Glutamatergic neuron (in vitro differentiated cells): ENCODE measurements at regions not wholly inside any gene's neighbourhood (a gene's known extent, or its start where the extent isn't known, plus 50 kb on each side); places are given as distances from the start of the nearest gene placed in this dataset.

Experiments
- DNase-seq: peaks from one replicate; pipeline ENCODE4 v3.0.0; 2022
- H3K27ac Mint-ChIP-seq: one replicate; pipeline ENCODE4 v1.8.0; 2020; ENCODE audit warnings: mild to moderate bottlenecking, mixed read lengths, inconsistent platforms; ENCODE audit not compliant: unreplicated experiment
- H3K27me3 Mint-ChIP-seq: one replicate; pipeline ENCODE4 v1.8.0; 2020; ENCODE audit warnings: mild to moderate bottlenecking, moderate library complexity, mixed read lengths, inconsistent platforms; ENCODE audit not compliant: unreplicated experiment
- H3K36me3 Mint-ChIP-seq: one replicate; pipeline ENCODE4 v1.8.0; 2020; ENCODE audit warnings: mild to moderate bottlenecking, mixed read lengths, inconsistent platforms; ENCODE audit not compliant: unreplicated experiment
- H3K4me1 Mint-ChIP-seq: one replicate; pipeline ENCODE4 v1.8.0; 2020; ENCODE audit warnings: mild to moderate bottlenecking, low read depth, mixed read lengths, inconsistent platforms; ENCODE audit not compliant: unreplicated experiment
- H3K4me3 Mint-ChIP-seq: one replicate; pipeline ENCODE4 v1.8.0; 2020; ENCODE audit warnings: mild to moderate bottlenecking, mixed read lengths, inconsistent platforms; ENCODE audit not compliant: unreplicated experiment
- H3K9me3 Mint-ChIP-seq: one replicate; pipeline ENCODE4 v1.8.0; 2020; ENCODE audit warnings: mild to moderate bottlenecking, moderate library complexity, mixed read lengths, inconsistent platforms; ENCODE audit not compliant: unreplicated experiment
- CTCF ChIP-seq: fragments of 200-600 bp; sonication (generic); IDR thresholded peaks from one replicate; pipeline ENCODE4 v1.5.0; 2021; ENCODE audit not compliant: partially characterized antibody, unreplicated experiment

- TF ChIP-seq CTCF: no peak
- no peak for DNase-seq
- Mint-ChIP-seq H3K36me3 (no peaks in the 10 kb centered on the region), H3K4me3 (no peak overlapping the region), H3K9me3 (peaks cover 3% of the 10 kb centered on the region), H3K4me1 (no peaks in the 10 kb centered on the region), H3K27me3 (no peaks in the 10 kb centered on the region), H3K27ac (no peak overlapping the region)
Observed at GRCh38 chr21:23093259-23093658, 2095.1 kb downstream of the NCAM2 start.

GRCh38 chr21:23099185-23099584 is 2101.0 kb downstream of the NCAM2 start:
- Mint-ChIP-seq H3K4me3 (no peak overlapping the region), H3K9me3 (peaks cover 2% of the 10 kb centered on the region), H3K4me1 (no peaks in the 10 kb centered on the region), H3K36me3 (no peaks in the 10 kb centered on the region), H3K27me3 (no peaks in the 10 kb centered on the region), H3K27ac (no peak overlapping the region)
- no peak for TF ChIP-seq CTCF
- DNase-seq: no peak

GRCh38 chr21:23101111-23101510 is 2102.9 kb downstream of the NCAM2 start:
- no peak for DNase-seq
- H3K27ac Mint-ChIP-seq: no peak overlapping the region
- H3K4me3 Mint-ChIP-seq: no peak overlapping the region
- TF ChIP-seq CTCF: no peak
- H3K4me1 Mint-ChIP-seq: no peaks in the 10 kb centered on the region
- H3K27me3 Mint-ChIP-seq: no peaks in the 10 kb centered on the region
- H3K9me3 Mint-ChIP-seq: peaks cover 2% of the 10 kb centered on the region
- H3K36me3 Mint-ChIP-seq: no peaks in the 10 kb centered on the region

- H3K27me3 Mint-ChIP-seq: no peaks in the 10 kb centered on the region
- no peak overlapping the region for H3K4me3 Mint-ChIP-seq
- no peak for DNase-seq
- H3K27ac Mint-ChIP-seq: no peak overlapping the region
- H3K36me3 Mint-ChIP-seq: no peaks in the 10 kb centered on the region
- H3K9me3 Mint-ChIP-seq: no peaks in the 10 kb centered on the region
- H3K4me1 Mint-ChIP-seq: no peaks in the 10 kb centered on the region
- no peak for TF ChIP-seq CTCF
Observed at GRCh38 chr21:23108533-23108932, 2110.3 kb downstream of the NCAM2 start.

GRCh38 chr21:23111070-23111600 is 2112.9 kb downstream of the NCAM2 start:
- no peak overlapping the region for H3K4me3 Mint-ChIP-seq
- no peaks in the 10 kb centered on the region for H3K36me3 Mint-ChIP-seq
- H3K27ac Mint-ChIP-seq: no peak overlapping the region
- TF ChIP-seq CTCF: no peak
- no peaks in the 10 kb centered on the region for H3K4me1 Mint-ChIP-seq
- no peaks in the 10 kb centered on the region for H3K9me3 Mint-ChIP-seq
- DNase-seq: no peak
- no peaks in the 10 kb centered on the region for H3K27me3 Mint-ChIP-seq
